ENCODE measurements at regions not wholly inside any gene's neighbourhood (a gene's known extent, or its start where the extent isn't known, plus 50 kb on each side); places are given as distances from the start of the nearest gene placed in this dataset.

DNA sequence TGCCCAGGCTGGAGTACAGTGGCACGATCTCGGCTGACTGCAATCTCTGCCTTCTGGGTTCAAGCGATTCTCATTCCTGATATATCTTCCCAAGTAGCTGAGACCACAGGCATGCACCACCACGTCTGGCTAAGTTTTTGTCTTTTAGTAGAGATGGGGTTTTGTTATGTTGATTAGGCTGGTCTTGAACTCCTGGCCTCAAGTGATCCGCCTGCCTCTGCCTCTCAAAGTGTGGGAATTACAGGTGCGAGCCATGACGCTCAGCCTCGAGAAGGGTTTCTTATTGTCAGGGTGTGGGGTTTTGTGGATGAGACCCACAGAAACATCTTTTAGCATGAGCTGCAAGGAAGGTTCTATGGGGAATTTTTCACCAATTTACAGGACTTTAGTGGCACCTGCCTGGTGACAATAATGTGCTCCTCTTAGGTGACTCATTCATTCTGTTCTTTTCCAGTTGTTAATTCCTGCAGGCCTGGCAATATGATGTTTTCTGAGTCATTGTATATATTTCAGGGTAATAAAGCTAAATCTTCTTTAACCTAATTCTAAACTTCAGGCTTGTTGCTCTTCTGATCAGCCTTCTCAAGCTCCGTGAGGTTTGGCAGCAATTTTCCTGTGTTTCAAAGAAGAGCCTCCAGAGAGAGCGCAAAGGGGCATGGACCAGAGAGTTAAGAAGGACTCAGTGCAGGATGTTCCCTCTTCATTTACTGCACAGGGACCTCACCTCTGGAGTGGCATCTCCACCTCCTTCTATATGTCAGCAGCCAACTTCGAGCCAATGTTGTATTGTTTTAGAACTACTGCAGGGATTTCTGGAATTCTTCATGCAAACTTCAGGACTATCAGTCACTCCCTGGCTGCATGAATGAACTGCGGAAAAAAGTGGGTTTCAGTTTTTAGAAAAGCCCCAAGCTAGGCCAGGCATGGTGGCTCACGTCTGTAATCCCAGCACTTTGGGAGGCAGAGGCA, 77.8 kb upstream of the ZNF618 start:
- Histone ChIP-seq H3K9me2 (ENCODE audit: insufficient read depth, low read length) (no peaks in the 10 kb centered on the region), H3K4me2 (ENCODE audit: low read length) (no peak overlapping the region), H3K27ac (ENCODE audit: low read depth, low read length, poor library complexity, severe bottlenecking) (no peak overlapping the region), H3K9me3 (ENCODE audit: low read length) (no peaks in the 10 kb centered on the region), H3K4me3 (ENCODE audit: low read depth, low read length, poor library complexity, severe bottlenecking) (no peak overlapping the region), H3K36me3 (ENCODE audit: insufficient read depth, low read length) (no peaks in the 10 kb centered on the region), H4K20me1 (ENCODE audit: insufficient read depth, low read length) (no peaks in the 10 kb centered on the region), H2AFZ (ENCODE audit: low read length) (no peak overlapping the region), H3K79me2 (ENCODE audit: insufficient read depth, low read depth, low read length) (no peaks in the 10 kb centered on the region), H3K4me1 (ENCODE audit: insufficient read depth, low read length, poor library complexity, severe bottlenecking) (no peaks in the 10 kb centered on the region)
- no peak for DNase-seq (ENCODE audit: low spot score)
- ChIA-PET POLR2A (no interaction called here), CTCF (ENCODE audit: unreplicated experiment) (no interaction called here)
- TF ChIP-seq EZH2phosphoT487 (IDR thresholded peaks at IDR 0.05; ENCODE audit: borderline replicate concordance, low read depth, low read length) (no peak), CTCF (conservative IDR thresholded peaks at IDR 0.05; ENCODE audit: low read length) (no peak)
- intact Hi-C loops (cut with micrococcal nuclease; ENCODE audit: unreplicated experiment), result no loop called here
- BruUV-seq (replicated peaks), result no TSS peak

DNA sequence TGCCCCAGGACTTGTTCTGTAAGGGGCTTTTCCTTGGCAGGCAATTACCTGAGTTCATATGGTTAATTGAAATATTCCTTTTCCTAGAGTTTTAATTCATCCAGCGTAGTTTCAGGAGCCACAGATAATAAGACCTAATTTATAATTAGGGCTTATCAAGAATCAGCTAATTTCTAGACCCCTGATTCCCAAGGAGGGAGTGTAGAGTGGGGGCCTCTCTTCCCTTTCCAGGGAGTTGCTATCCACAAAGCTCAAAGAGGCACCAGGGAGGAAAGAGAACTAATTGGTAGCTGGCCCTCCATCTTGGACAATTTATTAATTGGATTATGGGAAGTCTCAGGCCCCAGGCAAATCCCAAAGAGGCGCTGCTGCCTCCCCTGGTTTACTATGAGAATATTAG, 75.8 kb upstream of the ZNF618 start:
- BruUV-seq (replicated peaks), result no TSS peak
- Histone ChIP-seq H3K9me2 (ENCODE audit: insufficient read depth, low read length) (no peaks in the 10 kb centered on the region), H3K27ac (ENCODE audit: low read depth, low read length, poor library complexity, severe bottlenecking) (no peak overlapping the region), H3K4me2 (ENCODE audit: low read length) (no peak overlapping the region), H3K36me3 (ENCODE audit: insufficient read depth, low read length) (no peaks in the 10 kb centered on the region), H4K20me1 (ENCODE audit: insufficient read depth, low read length) (no peaks in the 10 kb centered on the region), H3K4me3 (ENCODE audit: low read depth, low read length, poor library complexity, severe bottlenecking) (no peak overlapping the region), H3K79me2 (ENCODE audit: insufficient read depth, low read depth, low read length) (no peaks in the 10 kb centered on the region), H3K9me3 (ENCODE audit: low read length) (no peaks in the 10 kb centered on the region), H3K4me1 (ENCODE audit: insufficient read depth, low read length, poor library complexity, severe bottlenecking) (no peaks in the 10 kb centered on the region), H2AFZ (ENCODE audit: low read length) (no peak overlapping the region)
- intact Hi-C loops (cut with micrococcal nuclease; ENCODE audit: unreplicated experiment), result no loop called here
- TF ChIP-seq EZH2phosphoT487 (IDR thresholded peaks at IDR 0.05; ENCODE audit: borderline replicate concordance, low read depth, low read length) (no peak), CTCF (conservative IDR thresholded peaks at IDR 0.05; ENCODE audit: low read length) (no peak)
- ChIA-PET POLR2A (no interaction called here), CTCF (ENCODE audit: unreplicated experiment) (no interaction called here)
- no peak for DNase-seq (ENCODE audit: low spot score)
